Body of pancreas (tissue), 4 donors: ENCODE measurements at regions not wholly inside any gene's neighbourhood (a gene's known extent, or its start where the extent isn't known, plus 50 kb on each side); places are given as distances from the start of the nearest gene placed in this dataset.

ENCODE experiments used
- ATAC-seq: fragments of 150-250 bp; one replicate; pipeline ENCODE4 v1.9.1; 2016
- DNase-seq, 4 donors: peaks; one replicate each; pipeline ENCODE4 v3.0.0-alpha.2; 2019
- H3K27ac ChIP-seq, 4 donors: fragments of 200-600 bp; sonication (generic); 1 replicate in 3 of 4; 2 replicates in 1 of 4; pipeline versions ENCODE4 v1.5.1 to v1.6.1; 2016 to 2019; ENCODE audit warnings: mild to moderate bottlenecking in 1 of 4, mixed read lengths in 1 of 4, moderate library complexity in 1 of 4
- H3K27me3 ChIP-seq, 2 donors: fragments of 200-600 bp; sonication (generic); one replicate each; pipeline ENCODE4 v1.6.0; 2016; ENCODE audit warnings: mild to moderate bottlenecking in 1 of 2
- H3K36me3 ChIP-seq, 2 donors: fragments of 200-600 bp; sonication (generic); replicated peaks in 1 of 2; 2 replicates each; pipeline ENCODE4 v1.5.1; 2016; ENCODE audit warnings: low read depth in 2 of 2; ENCODE audit not compliant: insufficient read depth in 1 of 2
- H3K4me1 ChIP-seq: fragments of 200-600 bp; sonication (generic); one replicate; pipeline ENCODE4 v1.6.0; 2016
- H3K4me3 ChIP-seq, 2 donors: fragments of 200-600 bp; sonication (generic); 1 replicate in 1 of 2; 2 replicates in 1 of 2; pipeline ENCODE4 v1.5.1; 2016 to 2019
- H3K9me3 ChIP-seq, 3 donors: fragments of 200-600 bp; sonication (generic); 1 replicate in 2 of 3; 2 replicates in 1 of 3; pipeline ENCODE4 v1.5.1; 2016
- POLR2A ChIP-seq, 3 donors: fragments of 450-650 bp; IDR thresholded peaks; one replicate each; pipeline ENCODE4 v1.6.1; 2016; ENCODE audit warnings: antibody characterized with exemption in 3 of 3, mild to moderate bottlenecking in 2 of 3
- WGBS, 2 donors: methylation state at CpG; one replicate each; pipeline ENCODE4 v1.1.5; 2017; 5-methylcytosine and 5-hydroxymethylcytosine counted together
- intact Hi-C: fragments of 100-400 bp; cut with DNase I; formaldehyde crosslinking; loops from one replicate; pipeline ENCODE4 v1.15.1; 2023
- TF ChIP-seq, protein P1 (sequence below), 7 experiments: fragments of 450-650 bp in 4 of 7; fragments of 200-600 bp in 3 of 7; sonication (generic) in 3 of 7; IDR thresholded peaks; one replicate each; pipeline ENCODE4 v1.5.1; 2016 to 2019; ENCODE audit warnings: antibody characterized with exemption in 7 of 7

DNA sequence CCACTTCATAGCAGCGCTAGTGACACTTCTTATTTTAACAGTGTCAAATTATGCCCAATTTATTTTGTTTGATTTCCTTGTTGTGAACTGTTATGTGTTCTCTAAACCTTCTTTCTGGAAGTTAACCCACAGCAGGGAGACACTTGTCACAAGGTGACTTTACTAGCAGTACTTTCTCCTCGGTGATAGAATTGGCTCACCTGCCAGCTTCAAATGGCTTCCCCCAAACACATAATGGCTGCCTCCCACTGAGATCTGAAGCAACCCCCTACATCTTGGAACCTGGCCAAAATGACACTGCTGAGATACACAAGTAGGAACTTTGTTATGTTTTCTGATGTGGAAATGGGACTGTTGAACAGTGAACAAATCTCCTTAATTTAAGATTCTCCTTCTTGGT lies 238.8 kb upstream of the DPH6 start:
- 49 to 56% methylated on average over 2 of the region's 2 CpGs for WGBS, 2 donors
- Histone ChIP-seq H3K9me3 (no peaks in the 10 kb centered on the region), H3K4me3 (no peak overlapping the region), H3K27ac (no peak overlapping the region), H3K36me3 (no peaks in the 10 kb centered on the region), H3K27me3 (no peaks in the 10 kb centered on the region), H3K4me1 (no peaks in the 10 kb centered on the region)
- DNase-seq (peak in 3 of 4 donors; percentile 17 to 19 (median 18)), ATAC-seq (no peak)
- intact Hi-C loops = no loop called here
- TF ChIP-seq POLR2A (IDR thresholded peaks at IDR 0.05) = no peak
- TF ChIP-seq, protein P1, sequence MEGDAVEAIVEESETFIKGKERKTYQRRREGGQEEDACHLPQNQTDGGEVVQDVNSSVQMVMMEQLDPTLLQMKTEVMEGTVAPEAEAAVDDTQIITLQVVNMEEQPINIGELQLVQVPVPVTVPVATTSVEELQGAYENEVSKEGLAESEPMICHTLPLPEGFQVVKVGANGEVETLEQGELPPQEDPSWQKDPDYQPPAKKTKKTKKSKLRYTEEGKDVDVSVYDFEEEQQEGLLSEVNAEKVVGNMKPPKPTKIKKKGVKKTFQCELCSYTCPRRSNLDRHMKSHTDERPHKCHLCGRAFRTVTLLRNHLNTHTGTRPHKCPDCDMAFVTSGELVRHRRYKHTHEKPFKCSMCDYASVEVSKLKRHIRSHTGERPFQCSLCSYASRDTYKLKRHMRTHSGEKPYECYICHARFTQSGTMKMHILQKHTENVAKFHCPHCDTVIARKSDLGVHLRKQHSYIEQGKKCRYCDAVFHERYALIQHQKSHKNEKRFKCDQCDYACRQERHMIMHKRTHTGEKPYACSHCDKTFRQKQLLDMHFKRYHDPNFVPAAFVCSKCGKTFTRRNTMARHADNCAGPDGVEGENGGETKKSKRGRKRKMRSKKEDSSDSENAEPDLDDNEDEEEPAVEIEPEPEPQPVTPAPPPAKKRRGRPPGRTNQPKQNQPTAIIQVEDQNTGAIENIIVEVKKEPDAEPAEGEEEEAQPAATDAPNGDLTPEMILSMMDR (IDR thresholded peaks at IDR 0.05) = no peak

DNA sequence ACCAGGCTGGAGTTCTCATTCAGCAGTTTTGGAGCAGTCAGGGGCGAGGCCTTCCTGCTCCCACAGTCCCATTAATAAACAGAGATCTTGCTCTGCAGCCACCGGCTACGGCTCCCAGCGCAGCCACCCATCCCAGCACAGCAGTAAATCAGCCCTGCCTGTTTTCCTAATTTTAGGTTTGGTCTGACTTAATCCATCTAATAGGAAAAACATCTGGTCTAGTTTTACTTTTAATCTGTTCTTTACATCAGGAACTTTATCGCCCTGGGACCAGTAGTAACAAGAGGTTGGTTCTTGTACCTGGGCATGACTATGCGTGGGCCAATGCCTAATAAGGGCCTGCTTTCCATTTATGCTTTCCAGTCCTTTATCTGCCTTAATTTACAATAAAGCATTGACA lies 264.0 kb upstream of the DPH6 start:
- 80 to 93% methylated on average over 6 of the region's 6 CpGs for WGBS, 2 donors
- TF ChIP-seq POLR2A (IDR thresholded peaks at IDR 0.05) = no peak
- TF ChIP-seq, protein P1 (IDR thresholded peaks at IDR 0.05) = no peak
- intact Hi-C loops = no loop called here
- Histone ChIP-seq H3K4me3 (no peak overlapping the region), H3K9me3 (no peaks in the 10 kb centered on the region), H3K27ac (no peak overlapping the region), H3K36me3 (no peaks in the 10 kb centered on the region), H3K27me3 (no peaks in the 10 kb centered on the region), H3K4me1 (no peaks in the 10 kb centered on the region)
- no peak for DNase-seq
- no peak for ATAC-seq

DNA sequence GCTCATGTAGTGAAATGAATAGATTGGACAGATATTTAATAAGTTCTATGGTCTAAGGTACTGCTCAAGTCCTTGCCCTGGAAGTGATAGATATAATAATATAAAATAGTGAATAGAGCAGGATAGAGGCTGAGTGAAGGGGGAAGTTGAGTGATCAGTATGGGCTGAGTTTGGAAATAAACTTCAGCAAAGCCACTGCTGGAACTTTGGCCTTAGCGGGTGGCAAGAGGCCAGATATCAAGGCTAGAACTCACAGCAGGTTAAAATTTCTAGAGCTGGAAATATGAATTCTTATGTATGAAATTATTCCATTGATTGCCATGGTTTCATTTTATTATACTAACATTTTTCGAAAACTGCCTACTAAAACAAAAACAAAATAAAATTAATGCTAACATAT lies 267.6 kb upstream of the DPH6 start:
- Histone ChIP-seq H3K4me3 (no peak overlapping the region), H3K27me3 (no peaks in the 10 kb centered on the region), H3K4me1 (no peaks in the 10 kb centered on the region), H3K36me3 (no peaks in the 10 kb centered on the region), H3K9me3 (no peaks in the 10 kb centered on the region), H3K27ac (no peak overlapping the region)
- TF ChIP-seq, protein P1 (IDR thresholded peaks at IDR 0.05) = no peak
- no peak for TF ChIP-seq POLR2A (IDR thresholded peaks at IDR 0.05)
- WGBS, 2 donors = 89 to 95% methylated on average over 2 of the region's 2 CpGs
- ATAC-seq (no peak), DNase-seq (no peak)
- intact Hi-C loops = no loop called here

DNA sequence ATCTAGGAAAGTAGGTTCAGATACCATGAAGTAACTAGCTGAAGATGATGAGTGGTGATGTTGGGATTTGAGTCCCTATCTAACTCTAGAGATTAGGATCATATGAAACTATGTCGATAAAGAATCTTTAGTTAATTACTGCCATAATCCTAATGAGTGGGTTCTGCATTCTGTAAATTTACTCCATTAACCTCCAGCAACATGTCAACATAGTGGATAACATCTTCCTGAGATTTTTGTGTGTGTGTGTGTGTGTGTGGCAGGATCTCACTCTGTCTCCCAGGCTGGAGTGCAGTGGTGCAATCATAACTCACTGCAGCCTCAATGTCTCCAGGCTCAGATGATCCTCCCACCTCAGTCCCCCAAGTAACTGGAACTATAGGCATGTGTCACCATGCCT lies 272.9 kb upstream of the DPH6 start:
- Histone ChIP-seq H3K4me1 (no peaks in the 10 kb centered on the region), H3K4me3 (no peak overlapping the region), H3K27me3 (no peaks in the 10 kb centered on the region), H3K27ac (no peak overlapping the region), H3K9me3 (no peaks in the 10 kb centered on the region), H3K36me3 (no peaks in the 10 kb centered on the region)
- TF ChIP-seq, protein P1 (IDR thresholded peaks at IDR 0.05) = no peak
- no peak for TF ChIP-seq POLR2A (IDR thresholded peaks at IDR 0.05)
- no peak for ATAC-seq
- WGBS, 2 donors = 91 to 96% methylated on average over 1 of the region's 1 CpG
- DNase-seq = no peak
- intact Hi-C loops = no loop called here

DNA sequence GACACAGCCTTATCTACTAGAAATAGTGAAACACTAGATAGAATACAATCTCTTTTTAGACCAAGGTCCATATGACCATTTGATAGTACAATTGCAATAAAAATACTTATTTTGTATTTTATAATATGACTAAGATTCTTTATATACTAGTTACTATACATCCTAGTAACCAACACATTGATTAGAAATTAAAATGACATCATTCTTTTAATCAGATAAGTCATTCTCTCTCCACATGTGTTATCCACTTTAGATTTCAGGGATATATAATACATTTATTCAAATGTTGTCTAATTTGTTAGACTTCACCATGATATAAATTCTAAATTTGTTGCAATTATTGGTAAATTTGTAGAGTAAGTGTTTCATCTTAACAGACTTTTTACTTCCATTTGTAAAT lies 276.2 kb upstream of the DPH6 start:
- intact Hi-C loops = no loop called here
- Histone ChIP-seq H3K27ac (no peak overlapping the region), H3K4me3 (no peak overlapping the region), H3K4me1 (no peaks in the 10 kb centered on the region), H3K36me3 (no peaks in the 10 kb centered on the region), H3K27me3 (no peaks in the 10 kb centered on the region), H3K9me3 (no peaks in the 10 kb centered on the region)
- ATAC-seq = no peak
- no peak for DNase-seq
- TF ChIP-seq POLR2A (IDR thresholded peaks at IDR 0.05) = no peak
- TF ChIP-seq, protein P1 (IDR thresholded peaks at IDR 0.05) = no peak
